ENCODE measurements at regions not wholly inside any gene's neighbourhood (a gene's known extent, or its start where the extent isn't known, plus 50 kb on each side); places are given as distances from the start of the nearest gene placed in this dataset.

- no peak for TF ChIP-seq SIN3A (IDR thresholded peaks at IDR 0.05; ENCODE audit: borderline replicate concordance, insufficient read depth, low read length)
- no peak for TF ChIP-seq REST (IDR thresholded peaks at IDR 0.05; ENCODE audit: insufficient read depth in 1 of 2, low read depth in 2 of 2, low read length in 2 of 2)
- no peak for TF ChIP-seq POLR2AphosphoS5 (IDR thresholded peaks at IDR 0.05; ENCODE audit: low read depth, low read length)
- TF ChIP-seq FOXP2 (optimal IDR thresholded peaks at IDR 0.05; ENCODE audit: borderline replicate concordance, extremely low read depth, extremely low read length, insufficient read depth) = no peak
Observed at GRCh38 chr10:57955076-57955475, 312.6 kb downstream of the IPMK start.

All from PFSK-1 (cell line).